ENCODE measurements at regions not wholly inside any gene's neighbourhood (a gene's known extent, or its start where the extent isn't known, plus 50 kb on each side); places are given as distances from the start of the nearest gene placed in this dataset.
A peak's percentile ranks its signal among the peaks of the same experiment; 100 is the strongest.

GRCh38 chr13:106238690-106239089 lies 296.8 kb downstream of the EFNB2 start:
- no peak for DNase-seq (ENCODE audit: low spot score)

GRCh38 chr13:106234636-106235035 lies 300.8 kb downstream of the EFNB2 start:
- DNase-seq (ENCODE audit: low spot score): peak; percentile 83

- DNase-seq (ENCODE audit: low spot score): no peak
Measured at GRCh38 chr13:106233134-106233735, 302.2 kb downstream of the EFNB2 start.

GRCh38 chr13:106232681-106233080 lies 302.8 kb downstream of the EFNB2 start:
- DNase-seq (ENCODE audit: low spot score): no peak

- no peak for DNase-seq (ENCODE audit: low spot score)
Measured at GRCh38 chr13:106230450-106230849, 305.0 kb downstream of the EFNB2 start.

GRCh38 chr13:106225126-106225525 lies 310.3 kb downstream of the EFNB2 start:
- DNase-seq (ENCODE audit: low spot score): no peak

- no peak for DNase-seq (ENCODE audit: low spot score)
Measured at GRCh38 chr13:106220211-106220610, 315.3 kb downstream of the EFNB2 start.

- DNase-seq (ENCODE audit: low spot score): no peak
Measured at GRCh38 chr13:106213028-106213757, 322.3 kb downstream of the EFNB2 start.

GRCh38 chr13:106212386-106213010 lies 323.0 kb downstream of the EFNB2 start:
- no peak for DNase-seq (ENCODE audit: low spot score)

GRCh38 chr13:106210324-106210723 lies 325.1 kb downstream of the EFNB2 start:
- DNase-seq (ENCODE audit: low spot score): peak; percentile 10

GRCh38 chr13:106205871-106206270 lies 329.6 kb downstream of the EFNB2 start:
- DNase-seq (ENCODE audit: low spot score): no peak

- DNase-seq (ENCODE audit: low spot score): no peak
Measured at GRCh38 chr13:106197496-106197895, 338.0 kb downstream of the EFNB2 start.

- no peak for DNase-seq (ENCODE audit: low spot score)
Measured at GRCh38 chr13:106187501-106188095, 347.9 kb downstream of the EFNB2 start.

GRCh38 chr13:106187101-106187500 lies 348.4 kb downstream of the EFNB2 start:
- no peak for DNase-seq (ENCODE audit: low spot score)

- no peak for DNase-seq (ENCODE audit: low spot score)
Measured at GRCh38 chr13:106186366-106187030, 349.0 kb downstream of the EFNB2 start.

GRCh38 chr13:106184790-106185189 lies 350.7 kb downstream of the EFNB2 start:
- no peak for DNase-seq (ENCODE audit: low spot score)

GRCh38 chr13:106183410-106184065 lies 351.9 kb downstream of the EFNB2 start:
- DNase-seq (ENCODE audit: low spot score): no peak

- peak; percentile 5 for DNase-seq (ENCODE audit: low spot score)
Measured at GRCh38 chr13:106182404-106182803, 353.1 kb downstream of the EFNB2 start.

- no peak for DNase-seq (ENCODE audit: low spot score)
Measured at GRCh38 chr13:106178816-106179215, 356.6 kb downstream of the EFNB2 start.

- no peak for DNase-seq (ENCODE audit: low spot score)
Measured at GRCh38 chr13:106177146-106177545, 358.3 kb downstream of the EFNB2 start.

GRCh38 chr13:106176117-106176516 lies 359.3 kb downstream of the EFNB2 start:
- peak; percentile 94 for DNase-seq (ENCODE audit: low spot score)
